Parathyroid adenoma (tissue), 2 donors: ENCODE measurements at regions not wholly inside any gene's neighbourhood (a gene's known extent, or its start where the extent isn't known, plus 50 kb on each side); places are given as distances from the start of the nearest gene placed in this dataset.

Source experiments
- H2AFZ ChIP-seq: fragments of 300-600 bp; sonication (generic); one replicate; pipeline ENCODE4 v1.7.0; 2017; ENCODE audit warnings: antibody characterized with exemption, mild to moderate bottlenecking
- H3K27ac ChIP-seq: fragments of 300-600 bp; sonication (generic); one replicate; pipeline ENCODE4 v1.7.0; 2017
- H3K27me3 ChIP-seq: fragments of 300-600 bp; sonication (generic); one replicate; pipeline ENCODE4 v1.7.0; 2017; ENCODE audit warnings: low read length; ENCODE audit not compliant: control insufficient read depth, insufficient read depth
- H3K36me3 ChIP-seq: fragments of 300-600 bp; sonication (generic); one replicate; pipeline ENCODE4 v1.7.0; 2017; ENCODE audit warnings: low read length; ENCODE audit not compliant: control insufficient read depth, insufficient read depth
- H3K4me1 ChIP-seq: fragments of 300-600 bp; sonication (generic); one replicate; pipeline ENCODE4 v1.7.0; 2017; ENCODE audit warnings: control low read depth
- H3K4me2 ChIP-seq: fragments of 300-600 bp; sonication (generic); one replicate; pipeline ENCODE4 v1.7.0; 2017; ENCODE audit warnings: low read length
- H3K4me3 ChIP-seq: fragments of 300-600 bp; sonication (generic); one replicate; pipeline ENCODE4 v1.7.0; 2017; ENCODE audit warnings: low read depth, low read length
- H3K79me2 ChIP-seq: fragments of 300-600 bp; sonication (generic); one replicate; pipeline ENCODE4 v1.7.0; 2017; ENCODE audit warnings: control low read depth
- H3K9ac ChIP-seq: fragments of 300-600 bp; sonication (generic); one replicate; pipeline ENCODE4 v1.7.0; 2017; ENCODE audit warnings: mild to moderate bottlenecking
- H3K9me3 ChIP-seq: fragments of 300-600 bp; sonication (generic); one replicate; pipeline ENCODE4 v1.7.0; 2017; ENCODE audit warnings: low read length; ENCODE audit not compliant: control insufficient read depth
- TF ChIP-seq, protein P1 (sequence below): fragments of 300-600 bp; sonication (generic); IDR thresholded peaks from one replicate; pipeline ENCODE4 v1.7.0; 2017; ENCODE audit warnings: antibody characterized with exemption, mild to moderate bottlenecking
- donor health status: primary hyperparathyroidism.

DNA sequence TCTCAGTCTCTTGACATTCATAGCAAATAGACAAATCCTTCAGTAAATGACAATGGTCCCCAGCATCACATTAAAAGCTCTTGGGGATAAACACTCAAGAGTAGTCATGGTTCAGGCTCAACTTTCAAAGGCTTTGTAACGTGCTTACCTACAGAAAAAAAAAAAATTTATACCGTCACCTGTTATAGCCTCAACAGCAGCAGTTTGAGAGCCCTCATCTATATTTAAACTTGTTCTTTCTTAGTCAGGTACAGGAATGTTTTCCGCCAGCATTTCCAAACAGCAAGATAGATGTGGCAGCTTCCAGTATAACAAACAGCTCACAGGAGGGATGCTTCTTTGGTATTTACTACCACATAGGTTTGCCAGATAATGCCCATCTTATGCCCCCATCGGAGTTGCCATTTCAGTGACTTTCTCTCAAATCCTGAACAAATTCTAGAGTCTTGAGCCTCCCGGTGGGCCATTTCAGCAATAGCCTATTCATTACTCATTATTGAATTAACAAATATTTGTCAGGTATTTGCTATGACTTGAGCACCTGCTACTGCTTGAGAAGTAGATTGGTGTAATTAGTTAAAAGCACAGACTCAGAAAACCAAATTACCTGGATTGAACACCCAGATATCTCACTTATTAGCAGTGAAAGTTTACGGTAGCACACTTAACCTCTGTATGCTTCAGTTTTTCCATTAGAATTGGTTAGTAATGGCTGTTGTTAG lies 470.0 kb downstream of the EBF1 start:
- Histone ChIP-seq H3K36me3 (no peaks in the 10 kb centered on the region), H3K4me3 (no peak overlapping the region), H3K27me3 (no peaks in the 10 kb centered on the region), H3K27ac (no peak overlapping the region), H3K4me2 (no peak overlapping the region), H3K79me2 (no peaks in the 10 kb centered on the region), H3K9me3 (no peaks in the 10 kb centered on the region), H2AFZ (no peak overlapping the region), H3K9ac (no peak overlapping the region), H3K4me1 (no peaks in the 10 kb centered on the region)
- TF ChIP-seq, protein P1, sequence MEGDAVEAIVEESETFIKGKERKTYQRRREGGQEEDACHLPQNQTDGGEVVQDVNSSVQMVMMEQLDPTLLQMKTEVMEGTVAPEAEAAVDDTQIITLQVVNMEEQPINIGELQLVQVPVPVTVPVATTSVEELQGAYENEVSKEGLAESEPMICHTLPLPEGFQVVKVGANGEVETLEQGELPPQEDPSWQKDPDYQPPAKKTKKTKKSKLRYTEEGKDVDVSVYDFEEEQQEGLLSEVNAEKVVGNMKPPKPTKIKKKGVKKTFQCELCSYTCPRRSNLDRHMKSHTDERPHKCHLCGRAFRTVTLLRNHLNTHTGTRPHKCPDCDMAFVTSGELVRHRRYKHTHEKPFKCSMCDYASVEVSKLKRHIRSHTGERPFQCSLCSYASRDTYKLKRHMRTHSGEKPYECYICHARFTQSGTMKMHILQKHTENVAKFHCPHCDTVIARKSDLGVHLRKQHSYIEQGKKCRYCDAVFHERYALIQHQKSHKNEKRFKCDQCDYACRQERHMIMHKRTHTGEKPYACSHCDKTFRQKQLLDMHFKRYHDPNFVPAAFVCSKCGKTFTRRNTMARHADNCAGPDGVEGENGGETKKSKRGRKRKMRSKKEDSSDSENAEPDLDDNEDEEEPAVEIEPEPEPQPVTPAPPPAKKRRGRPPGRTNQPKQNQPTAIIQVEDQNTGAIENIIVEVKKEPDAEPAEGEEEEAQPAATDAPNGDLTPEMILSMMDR = no peak

DNA sequence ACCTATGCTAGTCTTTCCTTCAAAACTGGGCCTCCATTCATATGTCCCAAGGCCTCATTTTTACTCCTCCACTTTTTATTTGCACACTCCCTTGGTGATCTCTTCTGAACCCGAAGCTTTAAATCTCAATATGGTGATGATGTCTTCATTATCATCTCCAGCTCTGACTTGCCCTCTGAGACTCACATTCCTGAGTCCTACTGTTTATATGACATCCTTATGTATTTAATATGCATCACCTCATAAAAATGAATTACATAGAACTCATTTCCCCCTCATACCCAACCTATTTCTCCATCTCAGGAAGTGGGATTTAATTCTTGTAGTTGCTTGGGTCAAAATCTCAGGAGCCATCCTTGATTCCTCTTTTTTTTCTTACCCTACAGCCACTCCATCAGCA lies 473.0 kb downstream of the EBF1 start:
- Histone ChIP-seq H3K4me2 (no peak overlapping the region), H3K27ac (no peak overlapping the region), H3K9me3 (no peaks in the 10 kb centered on the region), H3K27me3 (no peaks in the 10 kb centered on the region), H3K79me2 (no peaks in the 10 kb centered on the region), H3K36me3 (no peaks in the 10 kb centered on the region), H2AFZ (no peak overlapping the region), H3K4me3 (no peak overlapping the region), H3K4me1 (no peaks in the 10 kb centered on the region), H3K9ac (no peak overlapping the region)
- TF ChIP-seq, protein P1 = no peak

DNA sequence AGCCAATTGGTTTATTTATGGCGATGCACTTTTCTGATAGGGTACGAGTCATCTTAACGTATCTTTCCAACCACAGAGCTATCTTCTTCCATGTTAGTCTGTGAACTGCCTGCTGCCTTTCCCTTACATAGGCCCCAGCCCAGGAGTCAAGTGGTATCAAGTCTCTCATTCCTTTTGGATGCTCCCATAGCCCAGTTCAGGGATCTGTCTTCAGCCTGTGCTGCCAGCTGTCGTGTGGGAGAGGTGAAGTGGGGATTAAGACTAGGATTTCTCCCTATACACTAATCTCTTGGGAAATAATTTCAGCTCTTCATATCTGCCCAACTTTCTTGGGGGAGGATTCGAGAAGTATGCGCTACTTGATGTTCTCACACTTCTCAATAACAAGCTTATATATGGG lies 475.7 kb downstream of the EBF1 start:
- Histone ChIP-seq H3K36me3 (no peaks in the 10 kb centered on the region), H3K4me1 (no peaks in the 10 kb centered on the region), H3K9ac (no peak overlapping the region), H3K9me3 (no peaks in the 10 kb centered on the region), H3K4me3 (no peak overlapping the region), H2AFZ (no peak overlapping the region), H3K27ac (no peak overlapping the region), H3K79me2 (no peaks in the 10 kb centered on the region), H3K27me3 (no peaks in the 10 kb centered on the region), H3K4me2 (no peak overlapping the region)
- TF ChIP-seq, protein P1 = no peak

DNA sequence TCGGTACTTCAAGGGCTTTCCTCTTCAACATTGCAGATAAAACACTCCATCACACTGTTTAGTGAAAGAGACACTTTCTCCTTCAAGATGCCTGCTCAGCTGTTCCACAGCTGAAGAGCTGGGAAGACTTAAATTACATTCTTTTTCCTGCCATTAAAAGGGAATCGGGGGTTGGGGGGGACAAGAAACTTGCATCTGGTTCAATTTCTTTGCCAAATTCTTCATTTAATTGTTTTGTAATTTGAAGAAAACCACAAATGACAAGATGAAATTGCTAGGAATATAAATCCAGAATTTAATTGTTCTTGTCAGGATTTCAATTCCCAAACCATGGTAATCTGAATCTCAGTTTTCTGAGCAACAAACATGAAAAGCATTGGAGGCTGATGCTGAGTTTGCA lies 478.3 kb downstream of the EBF1 start:
- H3K4me3 ChIP-seq = no peak overlapping the region
- H3K9ac ChIP-seq = no peak overlapping the region
- no peak overlapping the region for H2AFZ ChIP-seq
- H3K4me1 ChIP-seq = no peaks in the 10 kb centered on the region
- H3K27me3 ChIP-seq = no peaks in the 10 kb centered on the region
- no peaks in the 10 kb centered on the region for H3K79me2 ChIP-seq
- H3K9me3 ChIP-seq = no peaks in the 10 kb centered on the region
- no peak overlapping the region for H3K27ac ChIP-seq
- TF ChIP-seq, protein P1 = no peak
- no peak overlapping the region for H3K4me2 ChIP-seq
- no peaks in the 10 kb centered on the region for H3K36me3 ChIP-seq
